HG03095 (cell line): ENCODE measurements at regions not wholly inside any gene's neighbourhood (a gene's known extent, or its start where the extent isn't known, plus 50 kb on each side); places are given as distances from the start of the nearest gene placed in this dataset.
A peak's percentile ranks its signal among the peaks of the same experiment; 100 is the strongest.
"Not testable (repeated sequence)": the region's sequence is repeated elsewhere in the genome, so short reads cannot be mapped to it uniquely, and the experiment has no call there.

Experiments
- ATAC-seq: cut with Tn5 transposase; IDR thresholded peaks from one replicate; pipeline ENCODE4 v1.9.1; 2021; ENCODE audit warnings: moderate library complexity; ENCODE audit not compliant: unreplicated experiment

DNA sequence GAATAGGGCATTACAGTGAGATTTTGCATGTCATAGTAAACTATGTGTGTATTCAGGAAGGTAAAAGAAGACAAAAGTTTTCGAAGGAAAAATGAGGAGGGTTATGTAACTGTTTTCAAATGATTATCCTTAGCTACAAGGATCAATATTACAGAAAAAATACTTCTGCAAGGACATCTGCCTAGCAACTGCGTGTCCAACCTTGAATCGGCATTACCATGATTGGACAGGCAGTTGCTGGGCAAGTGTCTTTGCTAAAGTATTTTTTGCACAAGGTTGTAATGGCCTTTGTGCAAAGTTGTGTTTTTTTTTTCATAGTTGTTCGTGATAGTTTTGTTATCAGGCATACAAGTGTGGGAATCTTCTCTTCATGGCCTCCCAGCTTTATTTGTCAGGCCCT lies 136.8 kb downstream of the FASLG start:
- ATAC-seq, result no peak

DNA sequence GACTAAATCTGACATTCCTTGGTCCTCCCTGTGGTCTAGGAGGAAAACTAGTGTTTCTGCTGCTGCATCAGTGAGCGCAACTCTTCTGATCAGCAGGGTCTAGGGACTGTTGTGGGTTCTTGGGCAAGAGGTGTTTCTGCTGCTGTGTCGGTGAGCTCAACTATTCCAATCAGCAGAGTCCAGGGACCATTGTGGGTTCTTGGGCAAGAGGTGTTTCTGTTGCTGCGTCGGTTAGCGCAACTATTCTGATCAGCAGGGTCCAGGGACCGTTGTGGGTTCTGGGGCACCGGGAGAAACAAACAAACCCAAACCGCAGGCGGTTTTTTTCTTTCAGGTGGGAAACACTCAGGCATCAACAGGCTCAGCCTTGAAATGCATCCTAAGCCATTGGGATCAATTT lies 140.9 kb downstream of the FASLG start:
- not testable (repeated sequence) for ATAC-seq

GRCh38 chr1:172801771-172802322 lies 142.9 kb downstream of the FASLG start:
- no peak for ATAC-seq

DNA sequence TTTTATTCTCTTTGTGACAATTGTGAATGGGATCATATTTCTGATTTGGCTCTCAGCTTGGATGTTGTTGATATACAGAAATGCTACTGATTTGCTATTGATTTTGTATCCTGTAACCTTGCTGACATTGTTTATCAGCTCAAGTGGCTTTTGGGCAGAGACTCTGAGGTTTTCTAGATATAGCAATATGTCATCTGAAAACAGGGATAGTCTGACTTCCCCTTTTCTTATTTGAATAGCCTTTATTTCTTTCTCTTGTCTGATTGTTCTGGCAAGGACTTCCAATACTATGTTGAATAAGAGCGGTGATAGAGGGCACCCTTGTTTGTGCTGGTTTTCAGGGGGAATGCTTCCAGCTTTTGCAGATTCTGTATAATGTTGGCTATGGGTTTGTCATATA lies 150.8 kb downstream of the FASLG start:
- ATAC-seq, result no peak

DNA sequence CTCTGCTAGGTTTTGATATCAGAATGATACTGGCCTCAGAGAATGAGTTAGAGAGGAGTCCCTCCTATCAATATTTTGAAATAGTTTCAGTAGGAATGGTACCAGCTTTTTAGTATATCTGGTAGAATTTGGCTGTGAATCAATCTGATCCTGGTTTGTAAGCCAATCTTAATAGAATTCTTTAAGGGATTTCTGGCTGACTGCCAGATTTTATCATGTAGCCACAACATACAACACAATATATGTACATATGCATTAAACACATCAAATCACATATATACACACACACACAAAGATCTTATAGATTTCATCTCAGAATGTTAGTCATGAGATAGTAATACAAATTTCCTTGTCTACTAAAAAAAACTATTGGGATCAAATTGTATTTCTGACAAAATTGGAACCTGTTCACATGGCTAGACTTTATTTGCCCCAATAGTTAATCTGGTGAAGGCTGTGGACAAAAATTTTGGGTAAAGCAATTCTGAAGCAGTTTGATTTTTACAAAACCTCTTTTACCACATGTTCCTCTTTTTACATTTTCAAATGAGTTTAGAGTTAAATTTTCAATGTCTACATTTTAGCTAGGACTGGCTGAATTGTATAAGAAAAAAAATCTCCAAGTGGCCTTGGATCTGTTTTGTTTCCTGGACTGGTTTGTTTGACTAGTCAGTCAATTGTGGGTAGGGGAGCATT lies 151.7 kb downstream of the FASLG start:
- no peak for ATAC-seq

- ATAC-seq, result no peak
Measured at GRCh38 chr1:172811694-172812093, 152.8 kb downstream of the FASLG start.

- ATAC-seq, result no peak
Measured at GRCh38 chr1:172812118-172812517, 153.2 kb downstream of the FASLG start.

- ATAC-seq, result no peak
Measured at GRCh38 chr1:172813330-172813729, 154.4 kb downstream of the FASLG start.

DNA sequence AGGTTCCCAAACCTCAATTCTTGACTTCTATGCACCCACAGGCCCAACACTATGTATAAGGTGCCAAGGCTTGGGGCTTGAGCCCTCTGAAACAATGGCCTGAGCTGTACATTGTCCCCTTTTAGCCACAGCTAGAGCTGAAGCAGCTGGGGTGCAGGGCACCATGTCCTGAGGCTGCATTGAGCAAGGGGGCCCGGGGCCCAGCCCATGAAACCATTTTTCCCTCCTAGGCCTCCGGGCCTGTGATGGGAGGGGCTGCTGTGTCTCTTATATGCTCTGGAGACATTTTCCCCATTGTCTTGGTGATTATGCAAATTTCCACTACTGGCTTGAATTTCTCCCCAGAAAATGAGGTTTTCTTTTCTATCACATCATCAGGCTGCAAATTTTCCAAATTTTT lies 155.5 kb downstream of the FASLG start:
- ATAC-seq, result no peak

DNA sequence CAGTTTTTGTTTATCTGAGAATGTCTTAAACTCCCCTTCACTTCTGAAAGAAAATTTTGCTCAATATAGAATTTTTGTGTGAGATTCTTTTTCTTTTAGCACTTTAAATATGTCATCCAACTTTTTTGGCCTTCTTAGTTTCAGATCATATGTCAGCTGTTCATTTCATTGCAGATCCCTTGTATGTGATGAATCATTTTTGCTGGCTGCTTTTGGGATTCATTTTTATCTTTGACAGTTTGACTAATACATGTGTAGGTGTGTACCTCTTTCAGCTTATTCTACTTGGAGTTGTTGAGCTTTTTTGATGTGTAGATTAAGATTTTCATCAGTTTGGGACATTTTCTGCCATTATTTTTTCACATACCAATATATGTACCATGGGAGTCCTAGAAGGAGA lies 156.8 kb downstream of the FASLG start:
- ATAC-seq, result no peak

GRCh38 chr1:172818841-172819527 lies 160.1 kb downstream of the FASLG start:
- peak; percentile 92 for ATAC-seq

DNA sequence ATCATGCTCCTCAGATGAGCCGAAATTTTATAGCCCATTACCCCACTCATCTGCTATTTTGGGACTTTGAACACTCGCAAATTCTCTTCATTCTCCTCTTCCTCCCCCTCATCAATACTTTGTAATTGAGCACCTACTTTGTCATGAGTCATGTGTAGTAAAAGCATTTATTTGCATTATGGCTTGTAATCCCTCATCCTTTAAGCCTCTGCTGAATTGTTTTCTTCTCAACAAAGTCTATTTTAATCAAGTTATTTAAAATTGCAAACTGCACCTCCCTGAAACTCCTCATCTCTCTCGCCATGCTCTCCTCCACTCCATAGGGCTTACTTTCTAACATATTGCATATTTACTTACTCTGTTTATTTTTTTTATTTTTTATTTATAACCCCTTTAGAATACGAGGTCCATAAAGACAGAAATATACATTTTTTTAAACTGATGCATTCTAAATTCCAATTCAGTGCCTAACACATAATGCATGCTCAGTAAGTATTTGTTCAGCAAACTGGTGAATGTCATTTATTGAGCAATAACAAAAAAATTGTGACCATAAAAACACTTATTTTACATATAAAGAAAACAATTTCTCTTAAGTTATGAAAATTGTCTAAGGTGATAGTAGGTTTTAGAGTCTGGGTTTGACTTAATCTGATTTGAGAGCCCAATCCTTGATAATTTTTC lies 161.7 kb downstream of the FASLG start:
- ATAC-seq, result no peak

DNA sequence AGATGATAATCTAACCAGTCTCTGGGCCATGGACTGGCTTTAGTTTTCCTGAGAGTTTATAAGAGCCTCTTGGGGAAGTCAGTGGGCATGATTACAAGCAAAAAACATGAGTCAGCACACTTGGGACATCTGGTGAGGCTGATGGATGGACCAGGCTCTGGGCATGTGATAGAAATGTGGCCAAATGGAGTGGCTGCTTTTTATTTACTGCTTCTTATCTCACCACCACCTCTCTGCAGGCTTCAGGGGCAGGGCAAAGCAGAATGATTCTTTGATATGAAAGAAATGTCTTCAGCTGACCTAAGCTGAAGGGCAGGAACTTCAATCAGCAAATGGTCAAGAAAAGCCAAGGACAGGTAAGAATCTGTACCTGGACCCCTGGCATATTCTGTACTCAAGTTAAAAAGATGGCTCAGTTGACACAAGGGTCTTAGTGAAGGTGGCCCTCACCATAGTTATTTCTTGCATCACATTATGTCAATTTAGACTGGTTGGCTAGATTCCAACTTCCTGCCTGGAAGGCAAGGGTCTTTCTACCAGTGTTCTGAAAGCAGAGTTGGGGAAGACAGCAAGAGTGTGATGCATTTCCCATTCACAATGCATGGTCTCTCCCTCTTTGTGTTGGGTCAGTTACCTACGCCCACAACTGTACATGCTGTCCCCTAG lies 162.8 kb downstream of the FASLG start:
- ATAC-seq, result no peak

GRCh38 chr1:172822886-172823285 lies 164.0 kb downstream of the FASLG start:
- no peak for ATAC-seq

DNA sequence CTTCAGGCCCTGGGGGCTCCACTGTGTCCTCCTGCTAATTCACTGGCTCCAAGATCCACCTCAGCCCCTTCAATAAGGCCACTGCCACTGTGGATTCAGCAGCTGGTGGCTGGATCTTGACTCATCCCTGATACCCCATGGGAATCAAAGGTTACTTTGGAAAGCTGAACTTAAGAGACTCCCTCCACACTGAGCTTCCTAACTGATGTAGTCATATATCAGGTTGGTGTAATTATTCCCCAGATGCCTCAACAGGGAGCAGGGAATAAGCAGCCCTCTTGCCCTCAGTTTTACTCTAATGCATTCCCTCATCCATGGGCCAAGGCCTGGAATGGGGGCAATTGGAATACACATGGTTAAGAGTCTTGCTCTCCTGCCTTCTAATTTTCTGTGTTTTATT lies 164.6 kb downstream of the FASLG start:
- ATAC-seq, result no peak

GRCh38 chr1:172824209-172824608 lies 165.3 kb downstream of the FASLG start:
- no peak for ATAC-seq

- no peak for ATAC-seq
Measured at GRCh38 chr1:172826096-172826741, 167.3 kb downstream of the FASLG start.

GRCh38 chr1:172827301-172827700 lies 168.4 kb downstream of the FASLG start:
- ATAC-seq, result no peak

DNA sequence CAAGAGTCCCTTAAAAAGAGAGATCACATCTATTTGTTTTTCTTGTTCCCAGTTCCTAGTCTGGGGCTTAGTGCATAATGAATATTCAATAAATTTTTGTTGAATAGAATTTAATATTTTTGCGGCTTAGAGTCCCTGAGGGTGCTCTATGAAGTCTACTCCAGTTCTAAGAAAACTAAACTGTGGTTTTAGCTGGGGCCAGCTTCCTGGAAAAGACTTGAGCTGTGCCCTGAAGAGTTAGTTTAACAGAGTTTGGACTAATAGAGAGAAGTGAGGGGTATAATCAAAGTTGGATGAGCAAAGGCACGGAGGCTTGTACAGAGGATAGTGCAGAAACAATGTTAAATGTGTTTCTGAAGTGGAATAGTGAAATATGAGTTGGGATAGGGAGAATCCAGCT lies 168.9 kb downstream of the FASLG start:
- no peak for ATAC-seq

DNA sequence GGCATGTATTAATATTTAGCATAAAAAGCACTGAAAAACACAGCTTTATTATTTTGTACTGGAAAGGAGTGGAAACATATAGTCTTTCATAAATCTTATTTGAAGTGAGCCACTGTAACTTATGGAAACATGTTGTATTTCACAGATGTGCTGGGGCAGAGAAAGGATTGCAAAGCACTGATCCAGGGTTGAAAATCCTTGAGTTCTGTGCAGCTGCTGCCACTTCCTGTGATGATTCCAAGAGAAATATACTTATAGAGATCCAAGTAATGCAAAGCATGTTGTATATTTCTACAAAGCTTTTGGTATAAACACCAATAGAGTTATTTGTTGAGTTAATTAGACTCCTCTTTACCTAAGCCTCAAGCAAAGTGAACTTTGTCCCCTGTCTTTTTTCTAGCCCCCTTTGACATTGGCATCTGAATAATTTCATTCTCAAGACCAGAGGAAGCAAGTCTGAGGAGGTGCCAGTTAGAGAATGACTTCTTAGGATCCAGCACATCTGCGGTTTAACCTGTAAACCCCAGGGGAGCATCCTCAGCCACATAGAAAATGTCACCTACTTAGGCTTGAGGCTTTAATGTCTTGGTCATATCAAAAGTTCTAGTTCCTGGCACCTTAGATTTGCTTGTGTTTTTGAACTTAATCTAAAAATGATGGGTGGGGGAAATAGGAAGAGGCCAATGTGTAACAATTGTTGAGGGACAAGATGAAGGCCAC lies 173.3 kb downstream of the FASLG start:
- ATAC-seq, result no peak
